Transverse colon (tissue), 3 donors: ENCODE measurements at regions not wholly inside any gene's neighbourhood (a gene's known extent, or its start where the extent isn't known, plus 50 kb on each side); places are given as distances from the start of the nearest gene placed in this dataset.

Source experiments
- POLR2A ChIP-seq: fragments of 450-650 bp; IDR thresholded peaks from one replicate; pipeline ENCODE4 v1.6.1; 2016; ENCODE audit warnings: antibody characterized with exemption, mild to moderate bottlenecking, moderate library complexity
- TF ChIP-seq, protein P1 (sequence below), 5 experiments: fragments of 200-600 bp in 3 of 5; fragments of 450-650 bp in 2 of 5; sonication (generic) in 3 of 5; IDR thresholded peaks; 1 replicate in 2 of 5; 2 replicates in 3 of 5; pipeline ENCODE4 v1.5.1; 2016 to 2017; ENCODE audit warnings: antibody characterized with exemption in 5 of 5, inconsistent platforms in 3 of 5, mild to moderate bottlenecking in 2 of 5, moderate library complexity in 1 of 5

GRCh38 chr1:203559523-203559922 is 65.6 kb downstream of the OPTC start:
- TF ChIP-seq, protein P1, sequence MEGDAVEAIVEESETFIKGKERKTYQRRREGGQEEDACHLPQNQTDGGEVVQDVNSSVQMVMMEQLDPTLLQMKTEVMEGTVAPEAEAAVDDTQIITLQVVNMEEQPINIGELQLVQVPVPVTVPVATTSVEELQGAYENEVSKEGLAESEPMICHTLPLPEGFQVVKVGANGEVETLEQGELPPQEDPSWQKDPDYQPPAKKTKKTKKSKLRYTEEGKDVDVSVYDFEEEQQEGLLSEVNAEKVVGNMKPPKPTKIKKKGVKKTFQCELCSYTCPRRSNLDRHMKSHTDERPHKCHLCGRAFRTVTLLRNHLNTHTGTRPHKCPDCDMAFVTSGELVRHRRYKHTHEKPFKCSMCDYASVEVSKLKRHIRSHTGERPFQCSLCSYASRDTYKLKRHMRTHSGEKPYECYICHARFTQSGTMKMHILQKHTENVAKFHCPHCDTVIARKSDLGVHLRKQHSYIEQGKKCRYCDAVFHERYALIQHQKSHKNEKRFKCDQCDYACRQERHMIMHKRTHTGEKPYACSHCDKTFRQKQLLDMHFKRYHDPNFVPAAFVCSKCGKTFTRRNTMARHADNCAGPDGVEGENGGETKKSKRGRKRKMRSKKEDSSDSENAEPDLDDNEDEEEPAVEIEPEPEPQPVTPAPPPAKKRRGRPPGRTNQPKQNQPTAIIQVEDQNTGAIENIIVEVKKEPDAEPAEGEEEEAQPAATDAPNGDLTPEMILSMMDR (IDR thresholded peaks at IDR 0.05) = no peak
- TF ChIP-seq POLR2A = no peak
